Right atrium auricular region (tissue), 2 donors: ENCODE measurements at regions not wholly inside any gene's neighbourhood (a gene's known extent, or its start where the extent isn't known, plus 50 kb on each side); places are given as distances from the start of the nearest gene placed in this dataset.

Experiments used
- DNase-seq: peaks from one replicate; pipeline ENCODE4 v3.0.0-alpha.2; 2019; ENCODE audit warnings: low spot score
- H3K27ac ChIP-seq, 2 donors: fragments of 200-600 bp; sonication (generic); 1 replicate in 1 of 2; 2 replicates in 1 of 2; pipeline ENCODE4 v1.5.1; 2016 to 2019
- H3K27me3 ChIP-seq, 2 donors: fragments of 200-600 bp; sonication (generic); one replicate each; pipeline versions ENCODE4 v1.5.1 to v1.6.0; 2017 to 2019
- H3K36me3 ChIP-seq: fragments of 200-600 bp; sonication (generic); one replicate; pipeline ENCODE4 v1.5.1; 2016
- H3K4me1 ChIP-seq, 2 donors: fragments of 200-600 bp; sonication (generic); one replicate each; pipeline versions ENCODE4 v1.5.1 to v1.6.0; 2017 to 2019
- H3K4me3 ChIP-seq, 2 donors: fragments of 200-600 bp; sonication (generic); 1 replicate in 1 of 2; 2 replicates in 1 of 2; pipeline ENCODE4 v1.5.1; 2017 to 2019; ENCODE audit warnings: mild to moderate bottlenecking in 1 of 2, moderate library complexity in 1 of 2
- H3K9me3 ChIP-seq, 2 donors: fragments of 200-600 bp; sonication (generic); one replicate each; pipeline ENCODE4 v1.5.1; 2019
- CTCF ChIP-seq, 2 donors: fragments of 200-600 bp; sonication (generic); IDR thresholded peaks; one replicate each; pipeline ENCODE4 v1.5.1; 2019; ENCODE audit warnings: antibody characterized with exemption in 2 of 2

GRCh38 chr15:70362886-70363285 is 265.2 kb upstream of the TLE3 start:
- H3K27me3 ChIP-seq, result no peaks in the 10 kb centered on the region
- no peaks in the 10 kb centered on the region for H3K4me1 ChIP-seq
- TF ChIP-seq CTCF (IDR thresholded peaks at IDR 0.05), result peak; percentile 52 to 89
- no peak overlapping the region for H3K4me3 ChIP-seq
- no peak overlapping the region for H3K27ac ChIP-seq
- no peaks in the 10 kb centered on the region for H3K9me3 ChIP-seq
- DNase-seq, result peak; percentile 58
- H3K36me3 ChIP-seq, result no peaks in the 10 kb centered on the region

GRCh38 chr15:70362350-70362749 is 264.6 kb upstream of the TLE3 start:
- peak; percentile 40 for DNase-seq
- Histone ChIP-seq H3K4me1 (no peaks in the 10 kb centered on the region), H3K27me3 (no peaks in the 10 kb centered on the region), H3K36me3 (no peaks in the 10 kb centered on the region), H3K4me3 (no peak overlapping the region), H3K9me3 (no peaks in the 10 kb centered on the region), H3K27ac (no peak overlapping the region)
- no peak for TF ChIP-seq CTCF (IDR thresholded peaks at IDR 0.05)

- no peak for TF ChIP-seq CTCF (IDR thresholded peaks at IDR 0.05)
- DNase-seq, result peak; percentile 21
Measured at GRCh38 chr15:70361891-70362290, 264.2 kb upstream of the TLE3 start.

GRCh38 chr15:70361106-70361505 is 263.4 kb upstream of the TLE3 start:
- no peak for TF ChIP-seq CTCF (IDR thresholded peaks at IDR 0.05)
- H3K27me3 ChIP-seq, result no peaks in the 10 kb centered on the region
- no peaks in the 10 kb centered on the region for H3K36me3 ChIP-seq
- no peaks in the 10 kb centered on the region for H3K9me3 ChIP-seq
- H3K4me1 ChIP-seq, result no peaks in the 10 kb centered on the region
- DNase-seq, result no peak
- H3K4me3 ChIP-seq, result no peak overlapping the region
- H3K27ac ChIP-seq, result no peak overlapping the region

More at GRCh38 chr15:70361891-70362290, 264.2 kb upstream of the TLE3 start:
- no peak overlapping the region for H3K27ac ChIP-seq
- H3K9me3 ChIP-seq, result no peaks in the 10 kb centered on the region
- no peaks in the 10 kb centered on the region for H3K27me3 ChIP-seq
- H3K4me1 ChIP-seq, result no peaks in the 10 kb centered on the region
- H3K36me3 ChIP-seq, result no peaks in the 10 kb centered on the region
- H3K4me3 ChIP-seq, result no peak overlapping the region

- no peak for TF ChIP-seq CTCF (IDR thresholded peaks at IDR 0.05)
- Histone ChIP-seq H3K36me3 (no peaks in the 10 kb centered on the region), H3K9me3 (no peaks in the 10 kb centered on the region), H3K27ac (no peak overlapping the region), H3K27me3 (no peaks in the 10 kb centered on the region), H3K4me1 (no peaks in the 10 kb centered on the region), H3K4me3 (no peak overlapping the region)
- DNase-seq, result peak; percentile 16
Measured at GRCh38 chr15:70358871-70359647, 261.3 kb upstream of the TLE3 start.
